ENCODE measurements at regions not wholly inside any gene's neighbourhood (a gene's known extent, or its start where the extent isn't known, plus 50 kb on each side); places are given as distances from the start of the nearest gene placed in this dataset.

- Histone ChIP-seq H3K23ac (ENCODE audit: low read length) (no peak overlapping the region), H3K4me1 (ENCODE audit: control insufficient read depth, low read depth, low read length) (no peaks in the 10 kb centered on the region), H3K79me1 (ENCODE audit: low read length) (no peaks in the 10 kb centered on the region), H3K4me2 (ENCODE audit: low read length) (no peak overlapping the region), H3K27ac (ENCODE audit: low read depth, low read length) (no peak overlapping the region), H2BK120ac (ENCODE audit: low read depth, low read length) (no peak overlapping the region), H3K4me3 (ENCODE audit: low read length) (no peak overlapping the region), H3K36me3 (ENCODE audit: control insufficient read depth, insufficient read depth, low read length) (no peaks in the 10 kb centered on the region), H3K56ac (ENCODE audit: low read length) (no peak overlapping the region), H3K4ac (ENCODE audit: low read depth, low read length) (no peak overlapping the region), H2BK15ac (replicated peaks; ENCODE audit: low read depth) (no peak overlapping the region), H3K27me3 (ENCODE audit: insufficient read depth, low read length, poor library complexity) (no peaks in the 10 kb centered on the region), H3K9ac (ENCODE audit: low read length) (no peak overlapping the region), H2AK5ac (ENCODE audit: low read length) (no peak overlapping the region), H4K8ac (ENCODE audit: low read depth, low read length) (no peak overlapping the region), H4K5ac (ENCODE audit: low read length) (no peak overlapping the region), H2BK5ac (ENCODE audit: low read length) (no peak overlapping the region), H3K79me2 (ENCODE audit: control insufficient read depth, insufficient read depth, low read length) (no peaks in the 10 kb centered on the region), H3K18ac (ENCODE audit: low read length) (no peak overlapping the region)
- DNase-seq, result no peak
- WGBS (ENCODE audit: extremely low coverage, insufficient coverage, low lambda C conversion rate), result no CpG with 5 or more reads among the region's 1 CpG
These were observed 120.9 kb downstream of the MANEA start for GRCh38 chr6:95698271-95698670.

GRCh38 chr6:95723638-95724037, 146.3 kb downstream of the MANEA start:
- H3K18ac ChIP-seq (ENCODE audit: low read length), result no peak overlapping the region
- no peak overlapping the region for H2BK120ac ChIP-seq (ENCODE audit: low read depth, low read length)
- H2BK5ac ChIP-seq (ENCODE audit: low read length), result no peak overlapping the region
- H3K79me1 ChIP-seq (ENCODE audit: low read length), result no peaks in the 10 kb centered on the region
- H3K27me3 ChIP-seq (ENCODE audit: insufficient read depth, low read length, poor library complexity), result no peaks in the 10 kb centered on the region
- H3K36me3 ChIP-seq (ENCODE audit: control insufficient read depth, insufficient read depth, low read length), result no peaks in the 10 kb centered on the region
- no peak overlapping the region for H3K9ac ChIP-seq (ENCODE audit: low read length)
- H3K4ac ChIP-seq (ENCODE audit: low read depth, low read length), result no peak overlapping the region
- H3K4me2 ChIP-seq (ENCODE audit: low read length), result no peak overlapping the region
- H2BK15ac ChIP-seq (replicated peaks; ENCODE audit: low read depth), result no peak overlapping the region
- no peaks in the 10 kb centered on the region for H3K79me2 ChIP-seq (ENCODE audit: control insufficient read depth, insufficient read depth, low read length)
- H4K5ac ChIP-seq (ENCODE audit: low read length), result no peak overlapping the region
- H4K8ac ChIP-seq (ENCODE audit: low read depth, low read length), result no peak overlapping the region
- H2AK5ac ChIP-seq (ENCODE audit: low read length), result no peak overlapping the region
- WGBS (ENCODE audit: extremely low coverage, insufficient coverage, low lambda C conversion rate), result no CpG with 5 or more reads among the region's 2 CpGs
- no peak overlapping the region for H3K4me3 ChIP-seq (ENCODE audit: low read length)
- no peak overlapping the region for H3K23ac ChIP-seq (ENCODE audit: low read length)
- H3K4me1 ChIP-seq (ENCODE audit: control insufficient read depth, low read depth, low read length), result no peaks in the 10 kb centered on the region
- DNase-seq, result no peak
- no peak overlapping the region for H3K56ac ChIP-seq (ENCODE audit: low read length)
- no peak overlapping the region for H3K27ac ChIP-seq (ENCODE audit: low read depth, low read length)

GRCh38 chr6:95725344-95725743, 148.0 kb downstream of the MANEA start:
- Histone ChIP-seq H3K27me3 (ENCODE audit: insufficient read depth, low read length, poor library complexity) (no peaks in the 10 kb centered on the region), H3K23ac (ENCODE audit: low read length) (no peak overlapping the region), H3K4me2 (ENCODE audit: low read length) (no peak overlapping the region), H3K36me3 (ENCODE audit: control insufficient read depth, insufficient read depth, low read length) (no peaks in the 10 kb centered on the region), H3K79me2 (ENCODE audit: control insufficient read depth, insufficient read depth, low read length) (no peaks in the 10 kb centered on the region), H3K18ac (ENCODE audit: low read length) (no peak overlapping the region), H3K9ac (ENCODE audit: low read length) (no peak overlapping the region), H4K8ac (ENCODE audit: low read depth, low read length) (no peak overlapping the region), H3K4me1 (ENCODE audit: control insufficient read depth, low read depth, low read length) (no peaks in the 10 kb centered on the region), H3K4me3 (ENCODE audit: low read length) (no peak overlapping the region), H2BK120ac (ENCODE audit: low read depth, low read length) (no peak overlapping the region), H4K5ac (ENCODE audit: low read length) (no peak overlapping the region), H3K4ac (ENCODE audit: low read depth, low read length) (no peak overlapping the region), H3K56ac (ENCODE audit: low read length) (no peak overlapping the region), H3K79me1 (ENCODE audit: low read length) (no peaks in the 10 kb centered on the region), H2BK5ac (ENCODE audit: low read length) (no peak overlapping the region), H2BK15ac (replicated peaks; ENCODE audit: low read depth) (no peak overlapping the region), H2AK5ac (ENCODE audit: low read length) (no peak overlapping the region), H3K27ac (ENCODE audit: low read depth, low read length) (no peak overlapping the region)
- WGBS (ENCODE audit: extremely low coverage, insufficient coverage, low lambda C conversion rate), result no CpG with 5 or more reads among the region's 2 CpGs
- no peak for DNase-seq

GRCh38 chr6:95740157-95740556, 162.8 kb downstream of the MANEA start:
- Histone ChIP-seq H3K23ac (ENCODE audit: low read length) (no peak overlapping the region), H2BK120ac (ENCODE audit: low read depth, low read length) (no peak overlapping the region), H2BK15ac (replicated peaks; ENCODE audit: low read depth) (peak overlapping the region; percentile 27), H2BK5ac (ENCODE audit: low read length) (no peak overlapping the region), H3K56ac (ENCODE audit: low read length) (no peak overlapping the region), H2AK5ac (ENCODE audit: low read length) (no peak overlapping the region), H3K4me1 (ENCODE audit: control insufficient read depth, low read depth, low read length) (peaks cover 2% of the 10 kb centered on the region), H3K4me3 (ENCODE audit: low read length) (no peak overlapping the region), H3K79me2 (ENCODE audit: control insufficient read depth, insufficient read depth, low read length) (no peaks in the 10 kb centered on the region), H3K4ac (ENCODE audit: low read depth, low read length) (no peak overlapping the region), H3K36me3 (ENCODE audit: control insufficient read depth, insufficient read depth, low read length) (no peaks in the 10 kb centered on the region), H3K27me3 (ENCODE audit: insufficient read depth, low read length, poor library complexity) (no peaks in the 10 kb centered on the region), H3K4me2 (ENCODE audit: low read length) (no peak overlapping the region), H4K5ac (ENCODE audit: low read length) (no peak overlapping the region), H3K79me1 (ENCODE audit: low read length) (no peaks in the 10 kb centered on the region), H3K27ac (ENCODE audit: low read depth, low read length) (no peak overlapping the region), H3K9ac (ENCODE audit: low read length) (no peak overlapping the region), H4K8ac (ENCODE audit: low read depth, low read length) (no peak overlapping the region), H3K18ac (ENCODE audit: low read length) (no peak overlapping the region)
- no CpG with 5 or more reads among the region's 1 CpG for WGBS (ENCODE audit: extremely low coverage, insufficient coverage, low lambda C conversion rate)
- DNase-seq, result no peak

GRCh38 chr6:95741045-95741444, 163.7 kb downstream of the MANEA start:
- H3K4ac ChIP-seq (ENCODE audit: low read depth, low read length), result no peak overlapping the region
- no peak overlapping the region for H2AK5ac ChIP-seq (ENCODE audit: low read length)
- H3K4me1 ChIP-seq (ENCODE audit: control insufficient read depth, low read depth, low read length), result peaks cover 2% of the 10 kb centered on the region
- no peak overlapping the region for H2BK15ac ChIP-seq (replicated peaks; ENCODE audit: low read depth)
- no peak overlapping the region for H3K27ac ChIP-seq (ENCODE audit: low read depth, low read length)
- no peak overlapping the region for H4K8ac ChIP-seq (ENCODE audit: low read depth, low read length)
- H3K27me3 ChIP-seq (ENCODE audit: insufficient read depth, low read length, poor library complexity), result no peaks in the 10 kb centered on the region
- no peak overlapping the region for H3K56ac ChIP-seq (ENCODE audit: low read length)
- no peak overlapping the region for H3K4me3 ChIP-seq (ENCODE audit: low read length)
- DNase-seq, result peak; percentile 62
- H3K9ac ChIP-seq (ENCODE audit: low read length), result no peak overlapping the region
- WGBS (ENCODE audit: extremely low coverage, insufficient coverage, low lambda C conversion rate), result no CpG with 5 or more reads among the region's 4 CpGs
- H3K23ac ChIP-seq (ENCODE audit: low read length), result no peak overlapping the region
- H3K79me1 ChIP-seq (ENCODE audit: low read length), result no peaks in the 10 kb centered on the region
- H2BK120ac ChIP-seq (ENCODE audit: low read depth, low read length), result no peak overlapping the region
- H4K5ac ChIP-seq (ENCODE audit: low read length), result no peak overlapping the region
- H3K4me2 ChIP-seq (ENCODE audit: low read length), result no peak overlapping the region
- H3K79me2 ChIP-seq (ENCODE audit: control insufficient read depth, insufficient read depth, low read length), result no peaks in the 10 kb centered on the region
- H3K18ac ChIP-seq (ENCODE audit: low read length), result no peak overlapping the region
- H3K36me3 ChIP-seq (ENCODE audit: control insufficient read depth, insufficient read depth, low read length), result no peaks in the 10 kb centered on the region
- no peak overlapping the region for H2BK5ac ChIP-seq (ENCODE audit: low read length)

- no peak overlapping the region for H3K27ac ChIP-seq (ENCODE audit: low read depth, low read length)
These were observed 165.5 kb downstream of the MANEA start for GRCh38 chr6:95742767-95743289.

More at GRCh38 chr6:95742767-95743289, 165.5 kb downstream of the MANEA start:
- no peak overlapping the region for H2BK5ac ChIP-seq (ENCODE audit: low read length)
- H4K8ac ChIP-seq (ENCODE audit: low read depth, low read length), result no peak overlapping the region
- H3K18ac ChIP-seq (ENCODE audit: low read length), result no peak overlapping the region
- H3K79me2 ChIP-seq (ENCODE audit: control insufficient read depth, insufficient read depth, low read length), result no peaks in the 10 kb centered on the region
- no peak overlapping the region for H3K23ac ChIP-seq (ENCODE audit: low read length)
- H2BK15ac ChIP-seq (replicated peaks; ENCODE audit: low read depth), result no peak overlapping the region
- H3K79me1 ChIP-seq (ENCODE audit: low read length), result no peaks in the 10 kb centered on the region
- peaks cover 2% of the 10 kb centered on the region for H3K4me1 ChIP-seq (ENCODE audit: control insufficient read depth, low read depth, low read length)
- H3K9ac ChIP-seq (ENCODE audit: low read length), result no peak overlapping the region
- H4K5ac ChIP-seq (ENCODE audit: low read length), result no peak overlapping the region
- H2AK5ac ChIP-seq (ENCODE audit: low read length), result no peak overlapping the region
- no peak overlapping the region for H3K4me2 ChIP-seq (ENCODE audit: low read length)
- DNase-seq, result peak; percentile 45
- no peaks in the 10 kb centered on the region for H3K36me3 ChIP-seq (ENCODE audit: control insufficient read depth, insufficient read depth, low read length)
- H3K4me3 ChIP-seq (ENCODE audit: low read length), result no peak overlapping the region
- no peak overlapping the region for H3K56ac ChIP-seq (ENCODE audit: low read length)
- H2BK120ac ChIP-seq (ENCODE audit: low read depth, low read length), result no peak overlapping the region
- no peak overlapping the region for H3K4ac ChIP-seq (ENCODE audit: low read depth, low read length)
- no peaks in the 10 kb centered on the region for H3K27me3 ChIP-seq (ENCODE audit: insufficient read depth, low read length, poor library complexity)
